GM20000 (cell line): ENCODE measurements at regions not wholly inside any gene's neighbourhood (a gene's known extent, or its start where the extent isn't known, plus 50 kb on each side); places are given as distances from the start of the nearest gene placed in this dataset.
"Not testable (repeated sequence)": the region's sequence is repeated elsewhere in the genome, so short reads cannot be mapped to it uniquely, and the experiment has no call there.

Source experiments
- DNase-seq: peaks from one replicate; pipeline ENCODE4 v3.0.0; 2012; ENCODE audit warnings: low spot score
- TF ChIP-seq, protein P1 (sequence below): IDR thresholded peaks from 2 replicates; pipeline ENCODE4 v1.5.1; 2012; ENCODE audit warnings: mild to moderate bottlenecking, control low read depth; ENCODE audit errors: extremely low read depth, missing control alignments

DNA sequence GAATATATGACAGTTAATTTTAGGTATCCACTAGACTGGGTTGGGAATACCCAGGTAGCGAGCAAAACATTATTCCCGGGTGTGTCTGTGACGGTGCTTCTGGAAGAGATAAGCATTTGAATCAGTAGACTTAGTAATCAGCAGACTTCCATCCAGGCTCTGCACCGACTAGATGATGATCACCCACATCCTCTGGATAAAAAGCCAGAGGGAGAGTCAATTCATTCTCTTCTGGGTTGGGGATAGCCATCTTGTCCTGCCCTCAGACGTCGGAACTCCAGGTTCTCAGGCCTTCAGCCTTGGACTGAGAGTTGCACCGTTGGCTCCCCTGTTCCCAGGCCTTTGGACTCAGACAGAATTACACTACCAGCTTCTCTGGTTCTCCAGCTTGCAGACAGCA lies 168.0 kb downstream of the PHLDA1 start:
- DNase-seq, result no peak
- TF ChIP-seq, protein P1, sequence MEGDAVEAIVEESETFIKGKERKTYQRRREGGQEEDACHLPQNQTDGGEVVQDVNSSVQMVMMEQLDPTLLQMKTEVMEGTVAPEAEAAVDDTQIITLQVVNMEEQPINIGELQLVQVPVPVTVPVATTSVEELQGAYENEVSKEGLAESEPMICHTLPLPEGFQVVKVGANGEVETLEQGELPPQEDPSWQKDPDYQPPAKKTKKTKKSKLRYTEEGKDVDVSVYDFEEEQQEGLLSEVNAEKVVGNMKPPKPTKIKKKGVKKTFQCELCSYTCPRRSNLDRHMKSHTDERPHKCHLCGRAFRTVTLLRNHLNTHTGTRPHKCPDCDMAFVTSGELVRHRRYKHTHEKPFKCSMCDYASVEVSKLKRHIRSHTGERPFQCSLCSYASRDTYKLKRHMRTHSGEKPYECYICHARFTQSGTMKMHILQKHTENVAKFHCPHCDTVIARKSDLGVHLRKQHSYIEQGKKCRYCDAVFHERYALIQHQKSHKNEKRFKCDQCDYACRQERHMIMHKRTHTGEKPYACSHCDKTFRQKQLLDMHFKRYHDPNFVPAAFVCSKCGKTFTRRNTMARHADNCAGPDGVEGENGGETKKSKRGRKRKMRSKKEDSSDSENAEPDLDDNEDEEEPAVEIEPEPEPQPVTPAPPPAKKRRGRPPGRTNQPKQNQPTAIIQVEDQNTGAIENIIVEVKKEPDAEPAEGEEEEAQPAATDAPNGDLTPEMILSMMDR, result no peak

DNA sequence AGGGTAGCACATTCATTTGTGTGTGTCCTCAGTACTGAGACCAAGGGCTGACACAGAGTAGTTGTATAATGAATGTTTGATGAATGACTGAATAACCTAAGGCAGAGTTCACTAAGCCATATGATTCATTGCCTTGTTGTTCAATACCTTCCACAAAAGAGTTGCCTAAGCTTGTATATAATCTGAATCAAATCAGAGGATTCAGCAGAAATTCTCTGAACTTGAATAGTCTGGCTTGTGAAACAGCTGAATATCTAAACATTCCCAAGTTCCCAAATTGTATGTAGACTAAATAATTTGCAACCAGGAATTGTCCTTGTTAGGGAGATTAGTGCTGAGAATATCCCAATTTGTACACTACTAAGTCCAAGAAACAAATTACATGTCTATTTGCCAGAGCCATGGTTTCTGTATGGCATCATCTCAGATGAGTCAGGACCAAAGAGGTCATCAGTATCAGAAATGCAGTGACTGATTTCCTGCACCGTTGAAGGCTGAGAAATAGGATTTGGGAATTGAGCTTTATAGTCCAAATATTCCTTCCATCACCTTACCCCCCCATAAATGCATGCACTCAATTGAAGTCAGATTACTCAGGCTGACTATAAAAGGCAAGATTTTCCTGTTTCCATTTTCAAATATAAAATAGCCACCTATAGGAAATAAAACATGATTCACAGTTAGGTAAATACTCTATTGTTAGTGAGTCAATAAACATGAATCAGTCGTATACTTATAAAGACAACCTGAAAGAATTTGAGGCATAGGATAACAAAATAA lies 168.7 kb downstream of the PHLDA1 start:
- TF ChIP-seq, protein P1, result no peak
- no peak for DNase-seq

DNA sequence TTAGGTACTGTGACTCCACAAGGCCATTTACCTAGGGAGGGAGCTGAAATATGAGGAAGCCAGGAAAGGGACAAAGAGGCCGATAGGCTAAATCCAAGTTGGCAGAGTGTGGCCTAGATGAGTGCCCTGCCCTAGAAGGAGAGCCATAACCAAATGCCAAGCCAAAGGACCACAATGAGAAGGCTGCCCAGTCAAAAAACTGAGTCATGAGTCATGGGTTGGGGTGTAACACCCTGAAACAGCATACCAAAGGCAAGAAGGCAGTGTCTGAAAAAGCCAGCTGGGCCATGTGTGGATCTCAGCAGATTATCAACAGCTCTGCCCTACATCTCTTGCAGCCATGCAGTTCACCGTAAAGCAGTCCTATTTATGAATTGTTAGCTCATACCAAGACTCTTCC lies 171.7 kb downstream of the PHLDA1 start:
- DNase-seq, result no peak

DNA sequence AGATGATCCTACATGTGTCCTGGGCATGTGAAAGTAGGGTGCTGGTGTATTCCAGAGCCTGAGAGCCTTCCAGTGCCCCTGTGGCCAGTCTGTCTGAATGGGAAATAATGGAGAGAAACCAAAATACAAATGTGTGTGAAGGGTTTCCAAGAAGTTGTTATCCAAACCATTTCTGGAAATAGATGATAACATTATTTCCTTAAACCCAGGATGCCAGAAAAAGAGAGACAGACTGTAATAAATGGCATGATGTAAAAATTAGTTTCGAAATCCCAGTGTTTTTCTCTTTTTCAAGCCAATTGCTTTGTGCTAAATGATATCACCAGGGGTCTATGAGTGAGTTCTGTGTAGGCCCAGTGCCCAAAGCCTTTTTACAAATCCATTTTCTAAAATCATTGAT lies 175.3 kb downstream of the PHLDA1 start:
- TF ChIP-seq, protein P1, result no peak
- DNase-seq, result no peak

More for the DNA sequence above, 171.7 kb downstream of the PHLDA1 start:
- TF ChIP-seq, protein P1, result no peak

DNA sequence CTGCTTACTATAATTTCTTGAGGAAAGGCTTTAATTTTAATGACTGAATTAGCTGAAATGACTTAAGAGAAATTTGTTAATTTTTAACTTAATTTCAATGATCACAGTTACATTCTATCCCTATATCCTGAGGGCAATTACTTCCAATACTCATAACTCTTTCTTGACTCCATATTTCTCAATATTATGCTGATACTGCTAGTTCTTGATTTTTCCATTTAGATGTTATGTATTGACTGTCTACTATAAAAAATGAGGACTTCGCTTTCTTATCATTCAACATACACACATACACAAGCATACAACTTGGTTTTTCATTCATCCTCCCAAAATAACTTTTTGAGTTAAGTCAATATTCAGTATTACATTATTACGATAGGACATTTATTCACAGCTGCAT lies 176.2 kb downstream of the PHLDA1 start:
- TF ChIP-seq, protein P1, result no peak
- no peak for DNase-seq

DNA sequence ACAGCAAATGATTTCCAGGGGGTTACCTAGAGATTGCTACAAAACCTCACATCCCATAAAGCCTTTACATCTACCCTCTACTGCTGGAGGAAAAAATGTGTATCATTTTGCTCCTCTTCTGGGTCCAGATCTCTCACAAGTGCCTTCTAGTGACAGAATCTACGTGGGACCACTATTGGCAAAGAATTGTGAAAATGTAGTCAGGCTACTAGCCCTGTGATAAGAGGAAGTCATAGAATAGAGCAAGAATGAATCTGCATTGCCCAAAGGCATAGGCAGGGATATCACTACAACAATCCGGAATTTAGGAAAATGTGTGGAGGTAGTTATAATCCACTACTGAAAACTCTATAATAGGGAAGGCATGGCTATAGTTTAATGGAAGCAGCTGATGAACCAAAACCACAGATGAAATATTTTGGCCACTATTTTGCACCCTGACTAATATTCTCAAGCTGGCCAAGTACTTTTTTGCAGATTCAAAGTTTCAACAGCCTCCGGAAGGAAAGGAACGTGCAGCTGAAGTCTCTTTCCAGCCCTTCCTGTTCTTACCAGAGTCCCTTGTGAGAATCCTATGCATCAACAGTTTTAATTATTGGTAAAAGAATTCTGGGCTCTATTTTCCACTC lies 176.8 kb downstream of the PHLDA1 start:
- no peak for DNase-seq
- TF ChIP-seq, protein P1, result no peak

DNA sequence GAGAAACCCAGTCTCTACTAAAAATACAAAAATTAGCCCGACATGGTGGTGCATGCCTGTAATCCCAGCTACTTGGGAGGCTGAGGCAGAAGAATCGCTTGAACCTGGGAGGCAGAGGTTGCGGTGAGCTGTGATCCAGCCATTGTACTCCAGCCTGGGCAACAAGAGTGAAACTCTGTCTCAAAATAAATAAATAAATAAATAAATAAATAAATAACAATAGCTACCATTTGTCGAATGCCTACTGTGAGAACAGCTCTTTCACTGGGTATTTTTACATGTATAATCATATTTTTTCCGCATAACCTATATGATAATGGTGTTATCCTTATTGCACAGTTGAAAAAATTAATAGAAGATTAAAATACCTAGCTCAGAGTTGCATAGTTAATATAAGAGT lies 177.4 kb downstream of the PHLDA1 start:
- not testable (repeated sequence) for DNase-seq

DNA sequence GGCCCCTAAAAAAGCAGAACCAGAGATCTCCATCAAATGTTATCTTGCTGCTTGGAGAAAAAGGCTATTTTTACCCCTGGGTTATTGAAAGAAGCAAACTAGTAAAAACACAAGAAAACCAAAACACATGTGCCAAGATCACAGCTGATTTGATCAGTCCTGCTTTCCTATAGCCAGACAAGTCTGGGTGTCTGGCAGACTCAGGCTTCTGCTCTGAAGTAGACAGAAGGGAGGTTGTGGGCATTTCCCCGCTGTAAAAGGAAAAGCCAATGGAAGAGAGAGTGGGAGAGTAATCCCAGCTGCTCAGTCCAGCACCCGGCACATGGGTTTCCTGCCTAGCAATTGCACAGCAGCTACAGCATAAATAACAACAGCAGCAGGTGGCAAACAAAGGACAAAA lies 177.9 kb downstream of the PHLDA1 start:
- TF ChIP-seq, protein P1, result no peak
- DNase-seq, result no peak
